HCT116 (cell line): ENCODE measurements at regions not wholly inside any gene's neighbourhood (a gene's known extent, or its start where the extent isn't known, plus 50 kb on each side); places are given as distances from the start of the nearest gene placed in this dataset.

Experiments used
- ATAC-seq: fragments of 200-7000 bp; cut with Tn5 transposase; 2 replicates; pipeline ENCODE4 v1.9.1; 2020; ENCODE audit warnings: mild to moderate bottlenecking, moderate library complexity
- BruUV-seq: library from RNA; stranded (reverse); fragments of 400-500 nt; replicated peaks from 2 replicates; lab custom pipeline; 2021; lab: Mats Ljungman, UMichigan
- CTCF ChIA-PET: fragments of 300-600 bp; sonication (Branson Sonifier 250); formaldehyde crosslinking; loops from one replicate; lab custom pipeline; 2021; ENCODE audit warnings: antibody characterized with exemption; lab: Charles Lee
- POLR2A ChIA-PET: fragments of 300-600, 350-600 bp; sonication (Branson Sonifier 250); formaldehyde crosslinking; loops from one replicate; lab custom pipeline; 2021; ENCODE audit warnings: antibody characterized with exemption; lab: Charles Lee
- RAD21 ChIA-PET, 2 experiments: fragments of 300-600 bp; sonication (Branson Sonifier 250); formaldehyde crosslinking; loops; one replicate each; lab custom pipeline; 2023; ENCODE audit warnings: low total read pairs in 2 of 2; ENCODE audit not compliant: uncharacterized antibody in 2 of 2, unreplicated experiment in 2 of 2, low non-redundant PET in 1 of 2; lab: Charles Lee
- DNase-seq: peaks from one replicate; pipeline ENCODE4 v3.0.0-alpha.2; 2010; ENCODE audit warnings: low read depth, low spot score
- H2AFZ ChIP-seq: fragments of 200-600 bp; shearing (Covaris generic), sonication (generic); 2 replicates; pipeline ENCODE4 v1.6.1; 2017; ENCODE audit warnings: low read depth, mixed run types, mixed read lengths, antibody characterized with exemption, low read length; ENCODE audit not compliant: poor library complexity, severe bottlenecking
- H3K27ac ChIP-seq: 2 replicates; pipeline ENCODE4 v1.5.1; 2012; ENCODE audit warnings: low read depth, low read length
- H3K27me3 ChIP-seq: fragments of 200-600 bp; sonication (generic); 2 replicates; pipeline ENCODE4 v1.6.1; 2016; ENCODE audit warnings: mixed run types, low read length, mixed read lengths; ENCODE audit not compliant: insufficient read depth
- H3K36me3 ChIP-seq, 2 experiments: fragments of 200-500 bp in 1 of 2; fragments of 200-600 bp in 1 of 2; sonication (Bioruptor generic) in 1 of 2; sonication (generic) in 1 of 2; 2 replicates each; pipeline versions ENCODE4 v1.5.1 to v1.6.1; 2014 to 2016; ENCODE audit warnings: low read length in 2 of 2, inconsistent platforms in 1 of 2, mixed read lengths in 1 of 2, mixed run types in 1 of 2; ENCODE audit not compliant: insufficient read depth in 2 of 2, control insufficient read depth in 1 of 2
- H3K4me1 ChIP-seq, 2 experiments: fragments of 200-600 bp in 1 of 2; sonication (generic) in 1 of 2; 2 replicates each; pipeline versions ENCODE4 v1.5.1 to v1.6.1; 2012 to 2017; ENCODE audit warnings: low read length in 2 of 2, inconsistent platforms in 1 of 2, mild to moderate bottlenecking in 1 of 2, mixed read lengths in 1 of 2, mixed run types in 1 of 2, moderate library complexity in 1 of 2; ENCODE audit not compliant: insufficient read depth in 2 of 2, control insufficient read depth in 1 of 2
- H3K4me2 ChIP-seq: fragments of 200-600 bp; sonication (generic); 2 replicates; pipeline ENCODE4 v1.6.1; 2017; ENCODE audit warnings: mixed run types, low read length, mixed read lengths
- H3K4me3 ChIP-seq, 2 experiments: fragments of 200-600 bp in 1 of 2; sonication (generic) in 1 of 2; replicated peaks in 1 of 2; 2 replicates each; pipeline ENCODE4 v1.5.1; 2011 to 2016; ENCODE audit warnings: low read length in 2 of 2, control low read depth in 1 of 2, low read depth in 1 of 2, mild to moderate bottlenecking in 1 of 2, mixed read lengths in 1 of 2, mixed run types in 1 of 2
- H3K79me2 ChIP-seq: fragments of 200-600 bp; sonication (generic); 2 replicates; pipeline ENCODE4 v1.6.1; 2017; ENCODE audit warnings: mild to moderate bottlenecking, mixed run types, low read length, moderate library complexity, mixed read lengths; ENCODE audit not compliant: insufficient read depth
- H3K9ac ChIP-seq: fragments of 200-600 bp; sonication (generic); 2 replicates; pipeline ENCODE4 v1.6.1; 2016; ENCODE audit warnings: low read length, mixed read lengths
- H3K9me2 ChIP-seq: fragments of 200-600 bp; sonication (generic), shearing (Covaris generic); 2 replicates; pipeline ENCODE4 v1.6.1; 2017; ENCODE audit warnings: mixed run types, mild to moderate bottlenecking, moderate library complexity; ENCODE audit not compliant: insufficient read depth
- H3K9me3 ChIP-seq, 2 experiments: fragments of 200-500 bp in 1 of 2; fragments of 200-600 bp in 1 of 2; sonication (Bioruptor generic) in 1 of 2; sonication (generic) in 1 of 2; 2 replicates each; pipeline ENCODE4 v1.6.1; 2014 to 2017; ENCODE audit warnings: low read length in 2 of 2, mixed read lengths in 2 of 2, inconsistent platforms in 1 of 2, low read depth in 1 of 2, mild to moderate bottlenecking in 1 of 2, mixed run types in 1 of 2, moderate library complexity in 1 of 2; ENCODE audit not compliant: control insufficient read depth in 1 of 2, insufficient read depth in 1 of 2
- H4K20me1 ChIP-seq: fragments of 200-600 bp; sonication (generic), shearing (Covaris generic); 2 replicates; pipeline ENCODE4 v1.6.1; 2017; ENCODE audit warnings: mixed run types, mild to moderate bottlenecking, moderate library complexity; ENCODE audit not compliant: insufficient read depth
- CBX3 ChIP-seq: IDR thresholded peaks from 2 replicates; pipeline ENCODE4 v1.6.1; 2012; ENCODE audit warnings: low read depth
- EGR1 ChIP-seq: IDR thresholded peaks from 2 replicates; pipeline ENCODE4 v1.6.1; 2012; ENCODE audit warnings: low read depth
- ELF1 ChIP-seq: IDR thresholded peaks from 2 replicates; pipeline ENCODE4 v1.6.1; 2012; ENCODE audit warnings: low read depth, borderline replicate concordance
- EZH2 ChIP-seq: fragments of 200-600 bp; sonication (generic); IDR thresholded peaks from 2 replicates; pipeline ENCODE4 v1.6.1; 2017; ENCODE audit warnings: antibody characterized with exemption, mixed run types
- FOSL1 ChIP-seq: IDR thresholded peaks from 2 replicates; pipeline ENCODE4 v1.6.1; 2012; ENCODE audit warnings: low read depth
- JUND ChIP-seq: IDR thresholded peaks from 2 replicates; pipeline ENCODE4 v1.6.1; 2012
- POLR2A ChIP-seq: IDR thresholded peaks from 2 replicates; pipeline ENCODE4 v1.7.0; 2011; ENCODE audit warnings: borderline replicate concordance; ENCODE audit not compliant: insufficient read depth, insufficient read length; ENCODE audit errors: extremely low read depth
- RAD21 ChIP-seq: IDR thresholded peaks from 2 replicates; pipeline ENCODE4 v1.6.1; 2012; ENCODE audit warnings: low read depth, mild to moderate bottlenecking
- SIN3A ChIP-seq: IDR thresholded peaks from 2 replicates; pipeline ENCODE4 v1.6.1; 2012; ENCODE audit warnings: low read depth
- SP1 ChIP-seq: IDR thresholded peaks from 2 replicates; pipeline ENCODE4 v1.6.1; 2012; ENCODE audit warnings: low read depth
- ZFX ChIP-seq: fragments of 450-650 bp; IDR thresholded peaks from 2 replicates; pipeline ENCODE4 v1.6.1; 2017
- intact Hi-C: fragments of 100-400 bp; cut with micrococcal nuclease; formaldehyde crosslinking; loops from 2 replicates; pipeline ENCODE4 v1.10.0; 2022
- TF ChIP-seq, protein P1 (sequence below): IDR thresholded peaks from 2 replicates; pipeline ENCODE4 v1.6.1; 2012
- TF ChIP-seq, protein P2 (sequence below): IDR thresholded peaks from 2 replicates; pipeline ENCODE4 v1.6.1; 2012; ENCODE audit warnings: low read depth
- TF ChIP-seq, protein P3 (sequence below): IDR thresholded peaks from 2 replicates; pipeline ENCODE4 v1.6.1; 2012

DNA sequence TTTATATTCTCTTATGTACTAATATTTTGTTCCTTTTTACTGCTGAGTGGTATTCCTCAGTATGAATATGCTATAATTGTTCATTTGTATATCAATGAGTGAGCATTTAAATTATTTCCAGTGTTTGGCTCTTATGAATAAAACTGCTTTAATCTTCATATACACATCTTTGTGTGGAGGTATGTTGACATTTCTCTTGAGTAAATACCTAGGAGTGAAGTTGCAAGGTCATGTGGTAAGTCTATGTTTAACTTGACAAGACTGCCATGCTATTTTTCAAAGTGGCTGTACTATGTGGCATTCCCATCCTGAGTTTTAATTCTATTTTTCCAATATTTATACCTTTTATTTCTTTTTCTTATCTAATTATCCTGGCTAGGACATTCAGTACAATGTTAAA lies 124.2 kb downstream of the ADSS2 start:
- no peaks in the 10 kb centered on the region for H3K9me2 ChIP-seq
- no peak overlapping the region for H3K27ac ChIP-seq
- H3K4me3 ChIP-seq, result no peak overlapping the region
- intact Hi-C loops, result no loop called here
- no peaks in the 10 kb centered on the region for H3K79me2 ChIP-seq
- no peak overlapping the region for H2AFZ ChIP-seq
- H4K20me1 ChIP-seq, result no peaks in the 10 kb centered on the region
- ATAC-seq (no peak), DNase-seq (no peak)
- H3K27me3 ChIP-seq, result no peaks in the 10 kb centered on the region
- RAD21 ChIA-PET, result no interaction called here
- H3K36me3 ChIP-seq, result no peaks in the 10 kb centered on the region
- H3K9me3 ChIP-seq, result no peaks in the 10 kb centered on the region
- no TSS peak for BruUV-seq
- TF ChIP-seq, protein P1, sequence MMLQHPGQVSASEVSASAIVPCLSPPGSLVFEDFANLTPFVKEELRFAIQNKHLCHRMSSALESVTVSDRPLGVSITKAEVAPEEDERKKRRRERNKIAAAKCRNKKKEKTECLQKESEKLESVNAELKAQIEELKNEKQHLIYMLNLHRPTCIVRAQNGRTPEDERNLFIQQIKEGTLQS, result no peak
- TF ChIP-seq FOSL1 (no peak), EGR1 (no peak), SIN3A (no peak)
- TF ChIP-seq, protein P2, sequence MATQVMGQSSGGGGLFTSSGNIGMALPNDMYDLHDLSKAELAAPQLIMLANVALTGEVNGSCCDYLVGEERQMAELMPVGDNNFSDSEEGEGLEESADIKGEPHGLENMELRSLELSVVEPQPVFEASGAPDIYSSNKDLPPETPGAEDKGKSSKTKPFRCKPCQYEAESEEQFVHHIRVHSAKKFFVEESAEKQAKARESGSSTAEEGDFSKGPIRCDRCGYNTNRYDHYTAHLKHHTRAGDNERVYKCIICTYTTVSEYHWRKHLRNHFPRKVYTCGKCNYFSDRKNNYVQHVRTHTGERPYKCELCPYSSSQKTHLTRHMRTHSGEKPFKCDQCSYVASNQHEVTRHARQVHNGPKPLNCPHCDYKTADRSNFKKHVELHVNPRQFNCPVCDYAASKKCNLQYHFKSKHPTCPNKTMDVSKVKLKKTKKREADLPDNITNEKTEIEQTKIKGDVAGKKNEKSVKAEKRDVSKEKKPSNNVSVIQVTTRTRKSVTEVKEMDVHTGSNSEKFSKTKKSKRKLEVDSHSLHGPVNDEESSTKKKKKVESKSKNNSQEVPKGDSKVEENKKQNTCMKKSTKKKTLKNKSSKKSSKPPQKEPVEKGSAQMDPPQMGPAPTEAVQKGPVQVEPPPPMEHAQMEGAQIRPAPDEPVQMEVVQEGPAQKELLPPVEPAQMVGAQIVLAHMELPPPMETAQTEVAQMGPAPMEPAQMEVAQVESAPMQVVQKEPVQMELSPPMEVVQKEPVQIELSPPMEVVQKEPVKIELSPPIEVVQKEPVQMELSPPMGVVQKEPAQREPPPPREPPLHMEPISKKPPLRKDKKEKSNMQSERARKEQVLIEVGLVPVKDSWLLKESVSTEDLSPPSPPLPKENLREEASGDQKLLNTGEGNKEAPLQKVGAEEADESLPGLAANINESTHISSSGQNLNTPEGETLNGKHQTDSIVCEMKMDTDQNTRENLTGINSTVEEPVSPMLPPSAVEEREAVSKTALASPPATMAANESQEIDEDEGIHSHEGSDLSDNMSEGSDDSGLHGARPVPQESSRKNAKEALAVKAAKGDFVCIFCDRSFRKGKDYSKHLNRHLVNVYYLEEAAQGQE, result no peak
- no peak overlapping the region for H3K9ac ChIP-seq
- CTCF ChIA-PET, result no interaction called here
- POLR2A ChIA-PET, result no interaction called here
- H3K4me1 ChIP-seq, result peaks cover 11 to 41% of the 10 kb centered on the region in 2 experiments
- no peak overlapping the region for H3K4me2 ChIP-seq

DNA sequence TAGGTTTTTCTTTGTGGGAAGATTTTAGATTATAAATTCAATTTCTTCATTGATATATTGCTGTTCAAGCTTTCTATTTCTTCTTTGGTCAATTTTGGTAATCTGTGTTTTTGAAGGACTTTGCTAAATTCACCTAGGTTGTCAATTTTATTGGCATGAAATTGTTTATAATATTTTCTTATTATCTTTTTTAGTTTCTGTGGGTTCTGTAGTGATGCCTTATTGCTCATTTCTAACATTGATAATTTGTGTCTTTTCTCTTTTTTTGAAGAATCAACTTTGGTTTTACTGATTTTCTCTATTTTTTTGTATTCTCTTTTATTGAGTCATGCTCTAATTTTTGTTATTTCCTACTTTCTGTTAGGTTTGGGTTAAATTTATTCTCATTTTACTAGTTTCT lies 123.2 kb downstream of the ADSS2 start:
- no peak overlapping the region for H3K4me3 ChIP-seq
- CTCF ChIA-PET, result no interaction called here
- no peak overlapping the region for H3K27ac ChIP-seq
- H3K9me3 ChIP-seq, result no peaks in the 10 kb centered on the region
- H3K4me1 ChIP-seq, result peaks cover 8 to 32% of the 10 kb centered on the region in 2 experiments
- no peak for ATAC-seq
- no peak for DNase-seq
- H3K4me2 ChIP-seq, result no peak overlapping the region
- intact Hi-C loops, result no loop called here
- TF ChIP-seq SP1 (no peak), JUND (no peak), EZH2 (no peak), ZFX (no peak), POLR2A (no peak), SIN3A (no peak), ELF1 (no peak), CBX3 (no peak), FOSL1 (no peak), RAD21 (no peak)
- TF ChIP-seq, protein P3, sequence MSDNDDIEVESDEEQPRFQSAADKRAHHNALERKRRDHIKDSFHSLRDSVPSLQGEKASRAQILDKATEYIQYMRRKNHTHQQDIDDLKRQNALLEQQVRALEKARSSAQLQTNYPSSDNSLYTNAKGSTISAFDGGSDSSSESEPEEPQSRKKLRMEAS, result no peak
- TF ChIP-seq, protein P1, result no peak
- TF ChIP-seq, protein P2, result no peak
- BruUV-seq, result no TSS peak
- H3K9ac ChIP-seq, result no peak overlapping the region
- POLR2A ChIA-PET, result no interaction called here
- RAD21 ChIA-PET, result no interaction called here
- H4K20me1 ChIP-seq, result no peaks in the 10 kb centered on the region
- no peaks in the 10 kb centered on the region for H3K79me2 ChIP-seq
- no peaks in the 10 kb centered on the region for H3K9me2 ChIP-seq
- no peaks in the 10 kb centered on the region; the same call in 1 of the 2 replicates for H3K27me3 ChIP-seq
- no peaks in the 10 kb centered on the region for H3K36me3 ChIP-seq
- H2AFZ ChIP-seq, result no peak overlapping the region
